ENCODE measurements at regions not wholly inside any gene's neighbourhood (a gene's known extent, or its start where the extent isn't known, plus 50 kb on each side); places are given as distances from the start of the nearest gene placed in this dataset.

DNA sequence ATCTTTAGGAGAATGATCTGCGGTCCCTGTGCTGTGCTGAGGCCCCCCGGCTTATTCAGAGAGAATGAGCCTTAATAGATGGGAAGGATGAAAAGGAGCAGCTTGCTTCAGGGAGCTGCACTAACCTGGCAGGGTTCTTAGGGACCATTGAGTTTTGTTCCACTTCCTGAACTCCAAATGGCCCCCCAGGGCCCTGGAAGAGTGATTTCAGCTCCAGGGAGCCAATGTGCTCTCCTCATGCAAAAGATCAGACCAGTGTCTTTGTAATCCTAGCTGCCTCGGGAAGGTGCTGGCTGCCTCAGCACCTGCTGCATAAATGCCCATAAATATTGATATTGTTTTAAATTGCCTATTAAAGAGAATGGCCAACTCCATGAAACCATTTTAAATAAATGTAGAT is 210.2 kb downstream of the NCK2 start:
- WGBS (ENCODE audit: insufficient coverage): 100% methylated on average over 2 of the region's 3 CpGs
- TF ChIP-seq, protein P1, sequence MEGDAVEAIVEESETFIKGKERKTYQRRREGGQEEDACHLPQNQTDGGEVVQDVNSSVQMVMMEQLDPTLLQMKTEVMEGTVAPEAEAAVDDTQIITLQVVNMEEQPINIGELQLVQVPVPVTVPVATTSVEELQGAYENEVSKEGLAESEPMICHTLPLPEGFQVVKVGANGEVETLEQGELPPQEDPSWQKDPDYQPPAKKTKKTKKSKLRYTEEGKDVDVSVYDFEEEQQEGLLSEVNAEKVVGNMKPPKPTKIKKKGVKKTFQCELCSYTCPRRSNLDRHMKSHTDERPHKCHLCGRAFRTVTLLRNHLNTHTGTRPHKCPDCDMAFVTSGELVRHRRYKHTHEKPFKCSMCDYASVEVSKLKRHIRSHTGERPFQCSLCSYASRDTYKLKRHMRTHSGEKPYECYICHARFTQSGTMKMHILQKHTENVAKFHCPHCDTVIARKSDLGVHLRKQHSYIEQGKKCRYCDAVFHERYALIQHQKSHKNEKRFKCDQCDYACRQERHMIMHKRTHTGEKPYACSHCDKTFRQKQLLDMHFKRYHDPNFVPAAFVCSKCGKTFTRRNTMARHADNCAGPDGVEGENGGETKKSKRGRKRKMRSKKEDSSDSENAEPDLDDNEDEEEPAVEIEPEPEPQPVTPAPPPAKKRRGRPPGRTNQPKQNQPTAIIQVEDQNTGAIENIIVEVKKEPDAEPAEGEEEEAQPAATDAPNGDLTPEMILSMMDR (IDR thresholded peaks at IDR 0.05): no peak
- no peaks in the 10 kb centered on the region for H3K27me3 ChIP-seq (ENCODE audit: control insufficient read depth in 2 of 2, insufficient read depth in 2 of 2, low read length in 2 of 2)
- no peaks in the 10 kb centered on the region for H3K4me1 ChIP-seq (ENCODE audit: control insufficient read depth in 1 of 2, insufficient read depth in 2 of 2, low read length in 2 of 2)
- no peak overlapping the region for H3K4me3 ChIP-seq (replicated peaks in 1 of 3; ENCODE audit: low read depth in 2 of 3, low read length in 3 of 3)
- no peak overlapping the region for H3K4me2 ChIP-seq (replicated peaks; ENCODE audit: extremely low read depth, low read length, poor library complexity, severe bottlenecking)
- Mint-ChIP-seq H3K4me1 (peaks cover 5% of the 10 kb centered on the region), H3K27me3 (ENCODE audit: low read depth in 3 of 3) (peaks cover 2 to 5% (median 2%) of the 10 kb centered on the region in 3 donors), H3K36me3 (no peaks in the 10 kb centered on the region), H3K9me3 (peaks cover 0 to 4% (median 0%) of the 10 kb centered on the region in 7 donors), H3K4me3 (no peak overlapping the region), H3K27ac (no peak overlapping the region)
- H4K20me1 ChIP-seq (ENCODE audit: insufficient read depth, low read length): no peaks in the 10 kb centered on the region
- H3K36me3 ChIP-seq (replicated peaks in 1 of 2; ENCODE audit: control insufficient read depth in 1 of 2, insufficient read depth in 2 of 2, low read length in 2 of 2): no peaks in the 10 kb centered on the region
- no peak overlapping the region for H2AFZ ChIP-seq (ENCODE audit: insufficient read depth, low read depth, low read length, poor library complexity, severe bottlenecking)
- intact Hi-C loops (cut with micrococcal nuclease): no loop called here
- H3K27ac ChIP-seq (ENCODE audit: low read depth in 1 of 2, low read length in 2 of 2): no peak overlapping the region
- H3K79me2 ChIP-seq (ENCODE audit: insufficient read depth, low read length): no peaks in the 10 kb centered on the region
- H3K9ac ChIP-seq (ENCODE audit: insufficient read depth, low read length, poor library complexity, severe bottlenecking): no peak overlapping the region
- DNase-seq: no peak
- no peaks in the 10 kb centered on the region for H3K9me3 ChIP-seq (replicated peaks in 1 of 2; ENCODE audit: control insufficient read depth in 1 of 2, insufficient read depth in 1 of 2, low read length in 2 of 2)

DNA sequence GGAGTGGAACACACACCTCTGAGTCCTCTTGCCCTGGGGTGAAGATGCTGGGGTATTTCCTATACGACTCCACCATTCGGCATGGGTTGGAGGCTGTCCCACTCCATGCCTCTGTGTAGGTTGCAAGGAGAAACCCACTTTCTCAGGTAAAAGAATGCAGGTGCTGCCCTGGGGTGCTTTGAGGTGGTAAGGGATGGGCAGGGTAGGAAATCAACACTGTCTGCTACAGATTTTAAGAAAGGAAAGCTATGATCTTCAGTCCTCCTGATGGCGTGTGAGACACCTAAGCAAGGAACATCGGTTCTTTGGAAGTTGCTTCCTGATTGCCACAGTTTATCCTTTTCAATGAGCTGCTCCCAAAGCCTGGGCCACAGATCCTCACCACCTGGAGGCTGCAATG is 209.2 kb downstream of the NCK2 start:
- no peak overlapping the region for H3K4me2 ChIP-seq (replicated peaks; ENCODE audit: extremely low read depth, low read length, poor library complexity, severe bottlenecking)
- no peaks in the 10 kb centered on the region for H4K20me1 ChIP-seq (ENCODE audit: insufficient read depth, low read length)
- no peaks in the 10 kb centered on the region for H3K79me2 ChIP-seq (ENCODE audit: insufficient read depth, low read length)
- intact Hi-C loops (cut with micrococcal nuclease): no loop called here
- WGBS (ENCODE audit: insufficient coverage): 100% methylated on average over 4 of the region's 4 CpGs
- no peak overlapping the region for H3K4me3 Mint-ChIP-seq
- DNase-seq: no peak
- no peaks in the 10 kb centered on the region for H3K27me3 ChIP-seq (ENCODE audit: control insufficient read depth in 2 of 2, insufficient read depth in 2 of 2, low read length in 2 of 2)
- H3K4me1 Mint-ChIP-seq: peaks cover 5% of the 10 kb centered on the region
- H2AFZ ChIP-seq (ENCODE audit: insufficient read depth, low read depth, low read length, poor library complexity, severe bottlenecking): no peak overlapping the region
- no peaks in the 10 kb centered on the region for H3K9me3 ChIP-seq (replicated peaks in 1 of 2; ENCODE audit: control insufficient read depth in 1 of 2, insufficient read depth in 1 of 2, low read length in 2 of 2)
- TF ChIP-seq, protein P1 (IDR thresholded peaks at IDR 0.05): no peak
- peaks cover 2 to 9% (median 2%) of the 10 kb centered on the region in 3 donors for H3K27me3 Mint-ChIP-seq (ENCODE audit: low read depth in 3 of 3)
- H3K36me3 ChIP-seq (replicated peaks in 1 of 2; ENCODE audit: control insufficient read depth in 1 of 2, insufficient read depth in 2 of 2, low read length in 2 of 2): no peaks in the 10 kb centered on the region
- no peaks in the 10 kb centered on the region for H3K36me3 Mint-ChIP-seq
- no peak overlapping the region for H3K4me3 ChIP-seq (replicated peaks in 1 of 3; ENCODE audit: low read depth in 2 of 3, low read length in 3 of 3)
- peaks cover 0 to 4% (median 0%) of the 10 kb centered on the region in 7 donors for H3K9me3 Mint-ChIP-seq
- no peak overlapping the region for H3K9ac ChIP-seq (ENCODE audit: insufficient read depth, low read length, poor library complexity, severe bottlenecking)
- no peaks in the 10 kb centered on the region for H3K4me1 ChIP-seq (ENCODE audit: control insufficient read depth in 1 of 2, insufficient read depth in 2 of 2, low read length in 2 of 2)
- no peak overlapping the region for H3K27ac Mint-ChIP-seq
- no peak overlapping the region for H3K27ac ChIP-seq (ENCODE audit: low read depth in 1 of 2, low read length in 2 of 2)
